CMK (cell line): ENCODE measurements at regions not wholly inside any gene's neighbourhood (a gene's known extent, or its start where the extent isn't known, plus 50 kb on each side); places are given as distances from the start of the nearest gene placed in this dataset.

Experiments used
- DNase-seq: peaks from one replicate; pipeline ENCODE4 v3.0.0-alpha.2; 2010; ENCODE audit warnings: low read depth

DNA sequence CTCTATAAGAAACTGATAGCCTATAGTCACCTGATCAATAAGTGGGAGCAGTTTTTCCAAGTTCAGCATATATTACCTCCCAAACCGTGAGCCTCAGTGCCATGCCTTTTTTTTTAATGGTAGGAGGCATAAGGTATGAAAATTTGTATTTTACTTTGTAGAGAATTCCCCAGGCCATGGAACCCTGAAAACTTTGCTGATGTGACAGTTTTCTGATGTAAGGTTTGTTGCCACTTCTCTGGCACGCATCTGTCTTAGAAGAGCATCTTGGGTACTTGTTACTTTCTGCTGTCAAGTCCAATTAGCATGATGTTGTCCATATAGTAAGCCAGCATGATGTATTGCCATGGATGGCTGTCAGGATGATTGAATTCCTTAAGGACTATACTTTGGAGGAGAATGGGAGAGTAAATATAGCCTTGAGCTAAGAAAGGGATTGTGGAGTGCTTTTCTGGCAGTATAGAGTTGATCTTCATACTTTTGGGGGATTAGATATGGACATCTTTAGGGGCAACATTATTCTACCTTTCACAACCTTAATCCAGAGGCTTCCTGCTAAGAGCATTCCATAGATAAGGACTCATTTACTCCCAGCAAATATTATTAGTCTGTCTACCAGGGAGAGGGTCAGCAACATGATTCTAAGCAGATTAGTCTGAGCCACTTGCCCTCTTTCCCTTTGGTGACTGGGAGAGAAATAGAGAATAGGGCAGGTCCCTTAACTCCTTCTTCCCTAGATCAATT lies 389.6 kb downstream of the YTHDC2 start:
- DNase-seq = no peak

DNA sequence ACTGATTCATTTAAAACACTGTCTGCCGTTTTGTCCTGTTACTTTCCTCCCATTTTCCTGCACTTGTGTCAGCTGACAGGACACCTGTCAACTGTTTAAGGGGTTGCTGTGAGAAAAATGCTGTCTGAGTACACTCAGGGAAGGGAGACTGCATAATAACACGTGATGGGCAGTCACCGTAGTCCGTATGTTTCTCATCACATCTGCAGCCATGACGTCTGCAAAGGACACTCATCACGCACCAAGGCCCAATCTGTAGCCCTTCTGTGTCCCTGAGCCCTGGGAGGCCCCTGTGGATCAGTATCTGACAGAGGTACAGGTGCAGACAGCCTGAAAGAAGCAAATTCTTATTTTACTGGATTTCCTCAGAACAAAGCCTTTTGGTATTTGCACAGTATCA lies 396.3 kb downstream of the YTHDC2 start:
- DNase-seq = no peak

DNA sequence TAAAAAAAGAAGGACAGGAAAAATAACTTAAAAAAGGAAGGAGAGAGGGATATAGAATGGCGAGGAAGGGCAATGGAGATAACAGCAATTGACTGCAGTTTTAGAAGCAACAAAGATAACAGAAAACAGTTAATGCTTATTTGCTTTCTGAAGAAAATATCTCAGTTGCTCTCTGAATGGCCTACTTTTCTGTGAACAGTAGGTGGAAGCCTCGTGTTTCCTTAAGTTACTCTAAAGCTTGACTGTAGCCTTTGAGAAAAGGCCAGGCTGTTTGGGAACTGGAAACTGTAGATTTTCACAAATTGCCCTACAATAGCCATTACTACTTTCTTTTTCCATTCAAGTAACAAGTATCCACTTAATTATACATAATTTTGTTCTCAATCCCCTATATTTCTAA lies 404.5 kb downstream of the YTHDC2 start:
- no peak for DNase-seq

DNA sequence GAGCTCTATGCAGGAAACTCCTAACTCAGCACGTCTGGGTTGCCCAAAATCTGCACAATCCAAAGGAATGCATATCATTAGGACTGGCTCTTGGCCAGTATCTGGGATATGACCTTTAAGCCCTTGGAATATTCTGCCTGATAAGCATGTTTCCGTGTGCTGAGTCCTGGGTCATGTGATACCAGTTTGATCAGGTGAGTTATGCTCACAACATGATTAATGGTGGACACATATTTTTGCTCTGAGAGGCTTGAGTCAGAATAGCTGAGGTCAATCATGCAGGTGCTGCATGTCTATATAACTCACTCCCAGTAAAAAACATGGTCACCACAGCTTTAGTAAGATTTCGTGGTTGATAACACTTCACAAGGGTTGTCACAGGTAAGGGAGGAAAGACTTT lies 408.8 kb downstream of the YTHDC2 start:
- no peak for DNase-seq

DNA sequence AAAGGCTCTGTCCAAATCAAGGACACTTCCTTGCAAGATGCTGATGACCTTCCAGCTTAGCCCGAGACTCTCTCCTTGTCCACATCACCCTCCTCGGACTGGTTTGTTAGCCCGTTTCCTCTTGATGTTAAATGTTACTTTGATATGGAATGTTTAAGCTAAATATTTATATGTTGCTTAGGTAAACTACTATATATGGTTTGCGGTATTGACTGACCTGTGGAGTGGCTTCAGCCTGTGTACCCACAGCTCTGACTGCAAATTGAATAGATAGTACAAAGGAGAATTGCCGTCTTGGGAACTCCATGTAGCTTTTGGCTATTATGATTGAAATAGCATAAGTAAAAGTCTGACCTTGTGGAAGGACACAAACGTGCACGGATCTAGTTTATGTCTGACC lies 422.0 kb downstream of the YTHDC2 start:
- no peak for DNase-seq

DNA sequence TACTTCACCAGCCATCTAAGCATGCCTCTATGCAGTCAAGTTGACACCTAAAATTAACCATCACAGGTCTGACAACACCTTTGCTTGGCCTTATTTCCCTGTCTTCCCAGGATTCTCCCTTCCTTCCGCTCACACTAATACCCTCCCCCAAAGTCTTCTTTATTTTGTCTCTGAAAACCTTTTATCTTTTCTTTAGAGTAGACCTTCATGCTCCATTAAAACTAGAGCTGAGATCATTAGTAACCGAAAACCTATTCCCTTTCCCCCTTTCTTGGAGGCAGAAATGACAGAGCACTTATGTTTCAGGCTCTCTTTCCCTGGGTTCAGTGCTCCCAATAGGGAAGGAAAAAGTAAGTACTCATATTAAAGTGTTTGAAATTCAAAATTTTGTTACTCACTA lies 423.8 kb downstream of the YTHDC2 start:
- DNase-seq = no peak

DNA sequence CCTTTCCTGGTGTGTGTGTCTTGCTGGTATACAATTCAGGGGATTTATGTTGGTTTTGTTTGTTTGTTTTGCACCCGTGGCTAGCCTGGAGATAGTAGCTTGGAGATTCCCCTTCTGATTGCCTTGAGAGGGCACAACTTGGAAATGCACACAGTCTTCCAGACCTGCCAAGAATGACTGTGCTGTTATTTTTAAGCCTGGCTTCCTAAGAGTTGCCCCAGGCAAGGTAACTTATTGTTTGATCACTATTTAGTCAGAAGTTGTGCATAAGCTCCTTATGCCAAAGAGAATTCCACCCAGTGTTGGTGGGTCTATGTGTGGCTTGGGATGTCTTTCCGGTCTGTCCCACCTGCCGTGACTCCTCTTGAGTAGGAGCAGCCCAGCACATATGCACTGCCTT lies 421.9 kb upstream of the KCNN2 start:
- DNase-seq = no peak

DNA sequence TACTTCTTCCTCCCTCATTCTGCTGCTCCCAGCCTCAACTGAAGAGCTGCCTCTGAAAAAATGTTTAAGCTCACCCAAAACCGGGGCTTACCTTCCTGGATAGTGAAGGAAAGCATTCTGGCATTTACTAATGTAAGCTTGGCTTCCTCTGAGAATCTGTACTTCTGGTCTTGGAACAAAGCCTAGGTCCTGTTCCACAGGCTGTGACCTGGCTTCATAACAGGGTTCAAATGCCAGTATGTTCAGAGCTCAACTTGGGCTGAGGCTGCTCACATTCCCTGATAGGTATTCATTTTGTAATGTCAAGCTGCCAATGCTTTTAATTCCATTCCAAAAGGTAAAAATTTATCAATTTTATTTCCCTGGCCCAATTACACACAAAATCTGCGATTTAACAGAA lies 411.7 kb upstream of the KCNN2 start:
- no peak for DNase-seq

DNA sequence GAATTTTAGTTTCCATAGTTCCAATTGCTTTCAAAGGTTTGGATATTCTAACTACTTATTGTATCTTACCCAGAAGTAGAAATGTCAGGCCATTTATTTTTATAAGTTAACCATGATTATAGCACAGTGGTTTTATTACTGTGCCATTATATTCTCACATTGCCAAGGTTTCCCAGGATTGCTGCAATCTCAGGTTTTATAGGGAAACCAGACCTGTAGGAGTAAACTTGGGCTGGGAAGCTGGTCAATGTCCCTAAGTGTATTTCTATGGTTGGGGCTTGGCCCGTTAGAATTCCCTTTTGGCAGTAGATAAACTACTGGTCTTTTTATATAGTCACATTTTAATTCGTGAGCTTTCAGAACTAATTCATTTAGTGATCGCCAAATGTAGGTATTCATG lies 396.6 kb upstream of the KCNN2 start:
- DNase-seq = no peak

DNA sequence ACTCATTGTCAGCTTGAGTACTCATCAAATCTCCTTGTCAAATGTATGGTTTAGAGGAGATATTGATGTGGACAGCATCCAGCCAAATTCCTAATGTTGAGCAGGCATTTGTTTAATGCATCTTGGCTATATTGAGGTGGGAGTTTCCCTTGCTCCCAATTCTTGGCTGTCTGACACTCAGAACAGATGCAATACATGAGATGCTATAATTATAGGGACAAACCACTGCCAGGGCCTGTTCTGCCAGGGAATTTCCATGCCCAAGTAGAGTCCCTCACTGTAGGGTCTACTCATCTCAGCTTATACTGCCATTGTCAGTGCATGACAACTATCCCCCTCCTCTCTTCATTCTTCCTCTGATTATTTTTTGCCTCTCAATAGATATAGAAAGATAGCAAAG lies 392.0 kb upstream of the KCNN2 start:
- no peak for DNase-seq

DNA sequence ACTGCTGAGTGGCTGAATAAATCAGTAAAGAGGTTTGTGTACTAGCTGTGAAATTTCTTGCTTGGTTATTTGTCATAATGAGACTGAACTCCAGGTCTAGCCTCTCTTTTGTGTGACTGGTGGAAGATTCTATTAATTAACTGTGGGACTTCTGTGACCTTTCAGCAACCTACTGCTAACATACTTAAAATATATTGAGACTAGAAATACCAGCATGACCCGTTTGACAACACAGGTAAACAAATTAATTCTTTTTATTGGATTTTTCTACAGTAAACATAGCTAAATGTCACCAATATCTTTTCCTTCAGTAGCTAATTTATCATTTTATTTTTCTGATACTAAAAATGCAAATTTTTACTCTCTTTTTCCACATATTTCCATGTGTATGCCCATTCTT lies 390.4 kb upstream of the KCNN2 start:
- no peak for DNase-seq

DNA sequence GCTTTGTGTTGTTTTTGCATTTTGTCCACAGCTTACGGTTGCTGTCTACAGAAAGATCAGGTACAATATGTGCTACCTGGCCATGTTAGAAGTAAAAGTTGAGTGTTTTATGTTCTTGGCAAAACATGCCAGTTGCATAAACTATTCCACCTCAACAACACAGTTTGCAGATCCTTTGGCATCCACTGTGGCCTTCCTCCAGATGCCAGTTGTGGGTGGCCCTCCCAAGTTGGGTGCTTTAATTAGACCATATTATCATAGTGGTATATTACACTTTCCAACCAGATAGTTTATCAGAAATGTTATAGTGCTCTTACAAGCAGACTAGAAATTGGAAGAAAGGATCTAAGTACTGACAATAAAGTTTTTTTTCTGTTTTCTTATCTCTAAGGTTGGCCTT lies 386.9 kb upstream of the KCNN2 start:
- no peak for DNase-seq

DNA sequence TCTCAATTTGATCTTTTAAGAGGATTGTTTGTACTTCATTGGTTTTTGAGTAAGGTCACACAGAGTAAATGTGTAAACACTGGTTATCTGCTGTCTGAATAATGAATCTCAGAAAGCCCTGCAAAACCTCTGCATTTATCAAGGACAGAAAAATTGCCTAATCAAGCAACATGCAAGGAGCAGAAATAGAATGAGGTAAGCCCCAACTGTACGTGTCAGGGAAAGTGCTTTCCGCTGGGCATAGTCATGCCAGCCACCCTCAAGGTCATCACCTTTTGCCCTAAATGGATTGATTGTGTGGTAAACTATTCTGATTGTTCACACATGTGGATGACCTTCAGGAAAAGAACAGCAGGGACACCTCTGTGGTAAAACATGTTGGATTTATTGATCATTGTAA lies 376.9 kb upstream of the KCNN2 start:
- no peak for DNase-seq

DNA sequence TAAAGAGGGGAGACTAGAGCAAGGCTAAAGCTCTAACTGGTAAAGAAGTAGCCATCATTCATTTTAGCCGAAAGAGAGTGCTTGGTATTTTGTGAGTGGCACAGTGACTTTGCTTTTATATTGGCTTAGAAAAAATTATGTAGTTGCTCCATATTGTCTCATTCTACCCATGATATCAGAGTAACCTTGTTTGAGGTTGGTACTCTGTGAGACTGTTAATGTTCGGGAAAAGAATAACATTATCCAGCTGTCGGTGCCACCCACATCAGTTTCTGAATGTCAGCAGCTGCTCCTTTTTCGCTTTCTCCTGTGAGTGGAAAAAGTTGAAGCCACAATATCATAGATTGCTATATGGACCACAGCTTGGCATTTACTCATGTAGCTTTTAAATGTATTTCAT lies 376.4 kb upstream of the KCNN2 start:
- no peak for DNase-seq

DNA sequence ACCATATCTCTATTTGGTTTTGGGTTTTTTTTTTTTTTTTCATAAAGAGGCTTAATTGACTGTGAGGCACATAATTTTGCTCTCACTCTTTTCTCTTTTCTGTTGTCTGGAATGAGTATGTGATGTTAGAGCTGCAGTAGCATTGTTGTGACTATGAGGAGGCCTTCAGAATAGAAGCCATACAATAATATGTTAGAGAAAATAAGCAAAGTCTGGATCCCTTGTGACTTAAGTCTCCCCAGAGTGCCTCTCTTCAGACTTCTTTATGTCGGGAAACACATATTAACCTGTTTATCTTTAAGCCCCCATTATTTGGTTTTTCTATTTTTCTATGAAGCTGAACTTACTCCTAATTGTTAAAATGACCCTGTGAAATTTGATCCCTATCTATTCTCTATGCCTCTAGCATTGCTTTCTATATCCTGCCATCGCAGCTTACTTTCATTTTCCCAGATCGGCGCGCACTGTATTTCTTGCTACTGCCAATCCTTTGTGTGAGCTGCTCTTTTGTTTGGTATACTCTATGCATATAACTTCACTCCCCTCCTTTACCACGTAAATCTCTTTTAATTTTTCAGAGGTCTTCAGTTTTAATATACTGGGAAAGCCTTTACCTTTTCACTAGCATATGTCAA lies 372.5 kb upstream of the KCNN2 start:
- DNase-seq = no peak

DNA sequence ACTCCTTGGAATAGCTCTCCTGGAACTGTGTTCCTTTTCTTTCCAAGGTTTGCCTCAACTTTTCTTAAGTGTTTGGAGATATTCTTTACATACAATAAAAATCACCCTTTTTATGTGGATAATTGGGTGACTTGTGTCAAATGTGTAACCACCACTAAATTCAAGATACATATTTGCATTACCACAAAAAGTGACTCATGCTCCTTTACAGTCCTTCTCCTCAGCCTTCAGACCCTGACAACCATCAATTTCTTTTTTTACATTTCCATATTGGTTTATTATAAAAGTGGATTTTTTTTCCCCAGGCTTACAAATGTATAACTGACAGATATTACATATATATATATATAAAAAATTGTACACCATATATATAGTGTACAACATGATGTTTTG lies 372.0 kb upstream of the KCNN2 start:
- no peak for DNase-seq

DNA sequence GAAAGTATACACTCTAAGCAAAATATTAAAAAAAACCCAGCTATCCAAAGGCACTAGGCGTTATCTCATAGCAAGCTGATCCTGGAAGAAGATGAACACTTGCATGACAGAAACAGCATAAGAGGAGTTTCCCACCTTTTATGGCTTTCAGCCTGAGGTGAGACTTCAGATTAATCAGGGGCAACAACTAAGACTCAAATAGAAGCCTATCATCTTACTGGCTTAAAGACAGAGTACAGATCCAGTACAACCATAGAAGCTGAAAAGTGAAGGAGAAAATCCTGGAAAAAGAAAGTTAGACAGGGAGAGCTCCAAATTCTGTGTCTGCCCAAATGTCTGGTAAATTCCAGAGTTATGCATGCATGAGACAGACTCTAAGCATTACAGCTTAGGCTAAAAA lies 360.8 kb upstream of the KCNN2 start:
- DNase-seq = no peak

DNA sequence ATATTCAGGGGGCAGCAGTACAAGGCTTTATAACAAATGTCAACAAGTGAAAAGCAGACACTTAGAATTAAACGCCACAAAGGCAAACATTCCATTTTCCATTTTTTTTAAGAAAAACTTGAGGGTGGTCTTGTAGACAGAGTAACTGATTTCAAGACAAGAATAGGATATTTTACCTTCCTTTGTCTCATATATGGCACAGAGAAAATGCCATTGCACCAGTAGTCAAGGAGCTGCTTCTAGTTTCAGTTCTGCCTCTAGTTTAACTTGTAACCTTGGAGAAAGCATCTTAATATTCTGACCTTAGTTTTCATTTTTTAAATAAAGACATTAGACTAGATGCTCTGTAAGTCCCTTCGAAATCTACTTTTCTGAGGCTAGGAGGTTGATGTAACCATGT lies 355.3 kb upstream of the KCNN2 start:
- no peak for DNase-seq

DNA sequence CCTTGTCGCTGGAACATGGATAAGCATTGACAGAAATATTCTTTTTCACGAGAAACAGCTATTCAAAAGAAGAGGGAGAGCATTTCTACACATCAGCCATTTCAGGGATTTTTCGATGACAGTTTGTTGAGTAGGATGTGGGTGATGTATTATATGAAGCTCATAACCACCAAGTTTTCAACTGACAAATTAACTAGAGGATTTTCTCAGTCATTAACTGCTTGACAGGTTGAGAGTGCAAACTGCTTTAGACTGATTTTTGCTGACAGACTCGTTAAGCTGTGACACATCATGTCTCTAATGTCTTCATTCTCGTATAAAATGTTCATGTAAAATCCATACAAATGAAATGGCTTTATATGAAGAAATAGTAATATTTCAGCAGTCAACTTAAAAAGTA lies 354.2 kb upstream of the KCNN2 start:
- DNase-seq = no peak

DNA sequence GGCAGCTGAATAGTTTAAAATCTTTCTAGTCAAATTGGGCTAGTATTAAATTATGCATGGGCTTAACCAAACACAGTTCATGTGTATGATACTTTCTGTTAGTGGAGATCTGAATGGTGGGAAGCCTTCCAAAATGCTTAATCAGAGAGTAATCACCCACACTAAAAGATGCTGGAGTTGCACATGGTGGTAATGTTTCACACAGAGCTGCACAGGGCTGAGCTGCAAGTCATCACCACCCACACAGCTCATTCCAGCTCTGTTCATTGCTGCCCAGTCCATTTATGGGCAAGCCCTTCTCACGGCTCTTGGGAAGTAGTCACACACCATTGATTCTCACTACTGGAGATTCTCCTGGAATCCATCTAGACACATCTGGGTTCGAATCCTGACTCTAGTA lies 351.5 kb upstream of the KCNN2 start:
- no peak for DNase-seq

DNA sequence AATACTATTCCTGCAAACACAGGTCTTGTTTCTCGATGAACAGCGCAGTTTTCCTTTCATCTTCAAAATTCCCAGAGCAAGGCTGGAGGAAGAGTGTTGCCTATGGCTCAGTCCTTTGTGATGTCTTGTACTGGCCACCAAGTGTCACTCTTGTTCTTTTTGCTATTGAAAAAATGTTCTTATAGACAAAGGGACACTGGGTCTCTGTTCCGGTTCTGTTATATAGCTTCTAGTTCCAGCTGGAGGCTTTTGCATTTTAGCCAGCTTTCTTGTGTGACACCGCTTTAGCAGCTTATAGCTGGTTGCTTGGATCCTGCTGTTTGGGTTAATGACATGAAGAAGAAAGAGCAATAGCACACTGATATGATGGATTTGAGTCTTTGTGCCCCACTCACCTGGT lies 343.7 kb upstream of the KCNN2 start:
- DNase-seq = no peak

DNA sequence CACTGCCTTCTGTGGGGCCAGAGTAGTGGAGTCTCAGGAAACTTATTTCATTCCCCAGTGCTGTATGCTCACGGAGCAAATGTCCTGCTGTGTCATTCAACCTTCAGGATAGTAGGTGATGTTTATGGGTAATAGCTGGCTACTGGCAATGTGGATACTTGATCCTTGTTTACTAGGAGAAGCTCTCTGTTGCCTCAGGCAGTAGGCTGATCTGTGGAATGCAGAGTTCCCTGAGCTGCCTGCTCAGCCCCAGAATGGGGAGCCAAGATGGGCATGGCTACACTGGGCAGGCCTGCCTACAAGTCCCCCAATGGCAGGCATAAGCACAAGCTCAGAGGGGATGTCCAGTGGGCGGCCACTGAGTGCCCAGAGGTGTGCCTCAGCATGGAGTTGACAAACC lies 323.1 kb upstream of the KCNN2 start:
- DNase-seq = no peak

DNA sequence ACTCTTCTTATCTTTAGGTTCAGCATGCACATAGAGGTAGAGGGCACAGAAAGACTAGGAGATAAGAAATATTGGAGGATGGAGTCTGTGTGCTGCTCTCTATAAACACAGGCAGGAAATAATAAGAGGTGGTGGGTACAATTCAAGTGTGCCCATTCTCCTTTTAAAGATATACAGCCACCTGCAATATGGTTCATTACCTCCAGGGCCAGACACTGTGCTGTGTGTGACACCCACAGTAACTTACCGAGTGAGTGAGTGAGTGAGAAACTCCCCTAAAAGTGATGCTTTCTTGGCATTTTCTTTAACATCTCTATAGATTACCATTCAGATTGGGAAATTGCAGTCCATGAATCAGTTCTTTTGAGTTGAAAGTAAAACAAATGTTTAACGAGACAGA lies 311.8 kb upstream of the KCNN2 start:
- no peak for DNase-seq

DNA sequence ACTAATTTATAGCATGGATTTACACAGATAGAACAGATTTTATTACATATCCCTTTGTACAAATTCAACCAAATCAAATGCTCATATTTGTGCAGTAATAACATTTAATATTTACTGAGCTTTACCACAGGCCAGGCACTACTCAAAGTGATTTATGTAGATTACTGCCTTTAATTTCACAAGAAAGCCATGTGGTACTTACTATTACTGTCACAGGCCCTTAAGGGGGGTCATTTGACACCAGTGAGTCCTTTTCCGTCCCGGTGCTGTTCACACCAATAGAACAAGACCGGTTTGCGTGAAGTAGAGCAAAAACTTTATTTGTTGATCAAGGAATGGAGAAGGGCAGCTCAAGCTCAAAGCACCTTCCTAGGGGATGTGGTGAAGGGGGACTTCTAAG lies 308.5 kb upstream of the KCNN2 start:
- no peak for DNase-seq
